ENCODE measurements at regions not wholly inside any gene's neighbourhood (a gene's known extent, or its start where the extent isn't known, plus 50 kb on each side); places are given as distances from the start of the nearest gene placed in this dataset.

DNA sequence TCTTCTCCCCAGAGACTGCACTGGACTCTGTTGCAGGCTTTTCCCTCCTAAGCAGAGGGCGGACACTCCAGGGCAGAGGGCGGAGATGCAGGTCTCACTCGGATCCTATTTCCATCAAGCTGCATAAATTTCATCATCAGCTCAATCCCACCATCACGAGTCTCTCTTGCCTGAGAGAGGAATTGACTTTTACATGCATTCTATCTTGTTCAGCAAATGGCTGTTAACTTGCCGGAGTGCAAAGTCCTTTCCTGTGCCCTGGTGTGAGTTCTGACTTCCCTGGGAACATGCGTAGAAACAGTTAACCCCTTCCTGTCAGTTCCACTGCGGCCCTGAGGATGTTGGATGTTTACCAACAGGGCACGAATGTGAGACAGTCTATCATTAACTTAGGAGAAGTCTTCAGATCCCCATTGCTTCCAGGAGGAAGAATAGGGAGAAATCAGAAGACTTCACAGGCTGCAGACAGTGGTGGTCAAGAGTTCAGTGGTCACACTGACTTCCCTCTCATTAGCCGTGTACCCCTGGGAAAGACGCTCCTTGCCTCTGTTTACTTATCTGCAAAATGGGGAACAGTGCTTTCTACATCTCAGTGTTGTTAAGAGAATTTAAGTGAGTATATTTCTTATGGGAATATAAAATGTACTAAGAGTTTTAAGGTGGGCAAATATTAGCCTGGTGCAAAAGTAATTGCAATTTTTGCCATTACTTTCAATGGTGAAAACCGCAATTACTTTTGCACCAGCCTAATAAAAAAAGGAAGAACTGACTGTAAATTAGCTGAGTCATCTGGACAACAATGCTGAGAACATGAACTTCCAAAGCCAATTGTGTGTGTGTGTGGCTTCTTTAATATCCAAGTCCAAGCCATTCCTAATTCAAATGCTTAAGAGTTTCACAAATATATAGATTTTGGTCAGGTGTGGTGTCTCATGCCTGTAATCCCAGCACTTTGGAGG is 248.0 kb downstream of the DRD1 start:
- TF ChIP-seq, protein P1, sequence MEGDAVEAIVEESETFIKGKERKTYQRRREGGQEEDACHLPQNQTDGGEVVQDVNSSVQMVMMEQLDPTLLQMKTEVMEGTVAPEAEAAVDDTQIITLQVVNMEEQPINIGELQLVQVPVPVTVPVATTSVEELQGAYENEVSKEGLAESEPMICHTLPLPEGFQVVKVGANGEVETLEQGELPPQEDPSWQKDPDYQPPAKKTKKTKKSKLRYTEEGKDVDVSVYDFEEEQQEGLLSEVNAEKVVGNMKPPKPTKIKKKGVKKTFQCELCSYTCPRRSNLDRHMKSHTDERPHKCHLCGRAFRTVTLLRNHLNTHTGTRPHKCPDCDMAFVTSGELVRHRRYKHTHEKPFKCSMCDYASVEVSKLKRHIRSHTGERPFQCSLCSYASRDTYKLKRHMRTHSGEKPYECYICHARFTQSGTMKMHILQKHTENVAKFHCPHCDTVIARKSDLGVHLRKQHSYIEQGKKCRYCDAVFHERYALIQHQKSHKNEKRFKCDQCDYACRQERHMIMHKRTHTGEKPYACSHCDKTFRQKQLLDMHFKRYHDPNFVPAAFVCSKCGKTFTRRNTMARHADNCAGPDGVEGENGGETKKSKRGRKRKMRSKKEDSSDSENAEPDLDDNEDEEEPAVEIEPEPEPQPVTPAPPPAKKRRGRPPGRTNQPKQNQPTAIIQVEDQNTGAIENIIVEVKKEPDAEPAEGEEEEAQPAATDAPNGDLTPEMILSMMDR (conservative IDR thresholded peaks at IDR 0.05; ENCODE audit: low read depth, low read length), result no peak
- TF ChIP-seq EZH2 (IDR thresholded peaks at IDR 0.05; ENCODE audit: borderline replicate concordance, low read depth, low read length, poor library complexity, severe bottlenecking), result no peak

All from A673 (cell line).